ENCODE measurements at regions not wholly inside any gene's neighbourhood (a gene's known extent, or its start where the extent isn't known, plus 50 kb on each side); places are given as distances from the start of the nearest gene placed in this dataset.
"Not testable (repeated sequence)": the region's sequence is repeated elsewhere in the genome, so short reads cannot be mapped to it uniquely, and the experiment has no call there.

- no peaks in the 10 kb centered on the region for H3K4me1 ChIP-seq (ENCODE audit: control insufficient read depth, insufficient read depth, low read length)
- POLR2A ChIA-PET = no interaction called here
- CTCF ChIA-PET = interaction anchor here (0.6 to 1.0 kb wide), 3 partner anchors 26 to 38 kb away, joined by 3 to 4 read pairs (median 3); no protein-coding TSS in a partner anchor
- H3K27ac ChIP-seq (ENCODE audit: extremely low read depth, low read depth, low read length) = no peak overlapping the region
- no peak overlapping the region for H3K4me3 ChIP-seq (ENCODE audit: low read depth, low read length)
- H3K36me3 ChIP-seq (ENCODE audit: control insufficient read depth in 2 of 2, insufficient read depth in 1 of 2, low read length in 2 of 2) = no peaks in the 10 kb centered on the region
- no peaks in the 10 kb centered on the region for H3K9me3 ChIP-seq (ENCODE audit: control insufficient read depth, insufficient read depth, low read depth, low read length)
- no peak for TF ChIP-seq ZNF677 (tag by site-specific recombination; IDR thresholded peaks at IDR 0.05)
- TF ChIP-seq ZNF112 (tag by site-specific recombination; IDR thresholded peaks at IDR 0.05) = no peak
- TF ChIP-seq ZNF488 (tag by site-specific recombination; IDR thresholded peaks at IDR 0.05) = no peak
- TF ChIP-seq ZBTB17 (tag by site-specific recombination; IDR thresholded peaks at IDR 0.05) = no peak
- no peak for TF ChIP-seq ZNF449 (tag by site-specific recombination; IDR thresholded peaks at IDR 0.05)
- no peak for TF ChIP-seq ZNF555 (tag by site-specific recombination; conservative IDR thresholded peaks at IDR 0.05)
- no peak for TF ChIP-seq ZNF10 (tag by site-specific recombination; IDR thresholded peaks at IDR 0.05)
These were observed 137.0 kb downstream of the TBC1D2B start for GRCh38 chr15:77940381-77940947.

- no peak overlapping the region for H3K27ac ChIP-seq (ENCODE audit: extremely low read depth, low read depth, low read length)
- H3K9me3 ChIP-seq (ENCODE audit: control insufficient read depth, insufficient read depth, low read depth, low read length) = no peaks in the 10 kb centered on the region
- no peaks in the 10 kb centered on the region for H3K36me3 ChIP-seq (ENCODE audit: control insufficient read depth in 2 of 2, insufficient read depth in 1 of 2, low read length in 2 of 2)
- no peak overlapping the region for H3K4me3 ChIP-seq (ENCODE audit: low read depth, low read length)
- POLR2A ChIA-PET = no interaction called here
- CTCF ChIA-PET = interaction anchor here (0.6 to 1.2 kb wide), 4 partner anchors 26 to 37 kb away, joined by 3 to 4 read pairs (median 4); no protein-coding TSS in a partner anchor
- H3K4me1 ChIP-seq (ENCODE audit: control insufficient read depth, insufficient read depth, low read length) = no peaks in the 10 kb centered on the region
- TF ChIP-seq WT1 (tag by site-specific recombination; IDR thresholded peaks at IDR 0.05) (no peak), ZNF174 (tag by site-specific recombination; IDR thresholded peaks at IDR 0.05) (no peak), ZFHX2 (tag by site-specific recombination; conservative IDR thresholded peaks at IDR 0.05) (peak; percentile 31; the same call in 1 of the 2 replicates), ZNF785 (tag by site-specific recombination; IDR thresholded peaks at IDR 0.05) (no peak), EGR2 (tag by site-specific recombination; IDR thresholded peaks at IDR 0.05; ENCODE audit: low read depth) (0 out of 2 replicates have a peak, but pooled peaks have one; percentile 46), ZNF280C (tag by site-specific recombination; IDR thresholded peaks at IDR 0.05) (no peak)
These were observed 137.7 kb downstream of the TBC1D2B start for GRCh38 chr15:77939851-77940250.

- TF ChIP-seq ZIC2 (tag by site-specific recombination; IDR thresholded peaks at IDR 0.05) (0 out of 2 replicates have a peak, but pooled peaks have one; percentile 10), GLIS1 (tag by site-specific recombination; IDR thresholded peaks at IDR 0.05) (0 out of 2 replicates have a peak, but pooled peaks have one; percentile 22)
- H3K4me1 ChIP-seq (ENCODE audit: control insufficient read depth, insufficient read depth, low read length); H3K9me3 ChIP-seq (ENCODE audit: control insufficient read depth, insufficient read depth, low read depth, low read length); H3K36me3 ChIP-seq (ENCODE audit: control insufficient read depth in 2 of 2, insufficient read depth in 1 of 2, low read length in 2 of 2); H3K4me3 ChIP-seq (ENCODE audit: low read depth, low read length); H3K27ac ChIP-seq (ENCODE audit: extremely low read depth, low read depth, low read length); POLR2A ChIA-PET: not testable (repeated sequence)
- CTCF ChIA-PET = interaction anchor here (0.8 to 1.2 kb wide), 3 partner anchors 29 to 39 kb away, joined by 3 to 4 read pairs (median 4); no protein-coding TSS in a partner anchor
These were observed 138.5 kb downstream of the TBC1D2B start for GRCh38 chr15:77939026-77939425.

- H3K4me3 ChIP-seq (ENCODE audit: low read depth, low read length); H3K4me1 ChIP-seq (ENCODE audit: control insufficient read depth, insufficient read depth, low read length); H3K27ac ChIP-seq (ENCODE audit: extremely low read depth, low read depth, low read length); H3K36me3 ChIP-seq (ENCODE audit: control insufficient read depth in 2 of 2, insufficient read depth in 1 of 2, low read length in 2 of 2); POLR2A ChIA-PET; H3K9me3 ChIP-seq (ENCODE audit: control insufficient read depth, insufficient read depth, low read depth, low read length): not testable (repeated sequence)
- CTCF ChIA-PET = interaction anchor here (0.8 to 1.2 kb wide), 3 partner anchors 28 to 38 kb away, joined by 3 to 4 read pairs (median 4); no protein-coding TSS in a partner anchor
These were observed 139.0 kb downstream of the TBC1D2B start for GRCh38 chr15:77938546-77938945.

Measured in HEK293 (cell line).